ENCODE measurements at regions not wholly inside any gene's neighbourhood (a gene's known extent, or its start where the extent isn't known, plus 50 kb on each side); places are given as distances from the start of the nearest gene placed in this dataset.

DNA sequence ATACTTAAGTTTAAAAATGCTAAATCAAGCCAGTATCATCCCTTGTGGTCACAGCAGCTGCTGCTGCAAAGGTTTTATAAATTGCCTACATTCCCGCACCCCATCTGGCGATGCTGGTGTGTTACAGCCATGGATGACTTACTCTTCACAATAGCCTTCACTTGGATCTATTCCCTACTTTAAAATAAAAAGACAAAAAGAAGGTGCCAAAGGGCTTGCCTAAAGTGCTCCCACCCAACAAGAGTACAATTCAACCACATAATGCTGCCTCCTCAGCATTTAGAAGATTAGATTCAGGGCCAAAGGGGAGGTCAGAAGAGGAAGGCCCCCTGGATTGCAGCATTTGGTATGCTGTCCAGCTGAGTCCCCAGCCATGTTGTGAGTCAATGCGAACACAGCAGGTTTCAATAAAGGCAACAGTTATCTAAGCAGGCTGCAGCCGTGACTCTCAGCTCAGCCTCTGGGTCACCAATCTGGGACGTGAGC, 176.1 kb downstream of the DAD1 start:
- peak; percentile 81 for DNase-seq

DNA sequence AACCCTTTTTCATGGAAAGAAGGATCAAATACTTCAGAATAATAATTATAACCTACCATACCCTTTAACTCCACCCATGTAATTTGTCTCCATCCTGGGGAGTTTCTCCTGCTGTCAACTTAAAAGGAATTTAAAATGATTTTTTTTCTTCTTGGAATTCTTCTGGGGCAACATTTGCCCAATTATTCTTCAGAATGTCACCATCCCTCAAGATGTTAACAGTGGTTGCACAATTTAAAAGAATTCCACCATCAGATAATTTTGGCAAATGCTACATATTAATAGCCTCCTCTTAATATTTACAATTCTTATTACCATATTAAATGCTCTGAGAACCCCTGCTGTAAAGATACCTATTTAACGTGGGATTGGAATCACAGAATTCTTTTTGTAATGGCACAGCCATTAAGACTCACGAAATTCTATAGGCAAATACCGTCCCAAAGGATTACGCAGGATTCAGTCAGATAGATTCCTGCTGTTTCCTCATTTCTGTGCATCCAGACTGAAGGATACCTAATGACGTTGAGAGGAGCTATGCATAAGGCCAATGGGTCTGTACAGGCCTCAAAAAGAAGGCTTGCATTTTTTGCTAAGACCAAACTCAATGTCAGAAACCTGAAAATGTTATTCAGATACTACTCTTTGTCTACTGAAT, 177.5 kb downstream of the DAD1 start:
- no peak for DNase-seq

- DNase-seq: no peak
Observed at GRCh38 chr14:22410497-22410896, 178.5 kb downstream of the DAD1 start.

- DNase-seq: no peak
Observed at GRCh38 chr14:22409006-22409405, 180.0 kb downstream of the DAD1 start.

GRCh38 chr14:22408547-22408946, 180.5 kb downstream of the DAD1 start:
- DNase-seq: no peak

DNA sequence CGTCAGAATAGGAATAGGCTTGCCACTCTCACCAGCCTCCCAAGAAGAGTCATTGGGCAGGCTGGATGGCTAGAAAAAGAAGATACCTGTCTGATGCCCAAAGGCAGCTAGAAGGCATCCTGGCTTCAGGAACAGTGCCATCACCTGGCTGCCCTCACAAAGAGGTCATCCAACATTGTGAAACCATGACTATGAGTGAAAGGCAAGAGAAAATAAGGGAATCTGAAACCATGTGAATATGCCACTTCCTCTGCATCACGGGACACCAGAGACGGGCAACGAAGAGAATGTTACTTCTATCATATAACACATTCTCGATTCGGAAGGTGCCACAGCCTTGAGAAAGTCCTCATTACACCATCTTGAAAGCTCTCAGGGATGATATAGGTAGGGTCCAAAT, 182.0 kb downstream of the DAD1 start:
- DNase-seq: no peak

DNA sequence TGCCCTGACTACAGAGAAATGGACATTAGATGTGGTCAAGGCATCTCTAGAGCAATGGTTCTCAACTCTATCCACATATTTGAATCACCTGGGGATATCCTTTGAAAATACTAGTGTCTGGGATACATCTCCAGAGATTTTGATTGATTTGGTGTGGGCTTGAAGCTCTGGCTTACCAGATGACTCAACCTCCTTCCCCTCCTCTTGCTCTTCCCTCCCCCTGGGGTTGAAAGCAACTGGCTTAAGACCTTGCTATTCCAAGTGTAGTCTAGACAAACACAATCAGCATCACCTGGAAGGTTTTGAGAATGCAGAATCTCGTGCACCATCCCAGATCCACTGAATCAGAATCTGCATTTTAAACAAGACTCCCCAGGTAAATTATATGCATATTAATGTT, 183.8 kb downstream of the DAD1 start:
- no peak for DNase-seq

DNA sequence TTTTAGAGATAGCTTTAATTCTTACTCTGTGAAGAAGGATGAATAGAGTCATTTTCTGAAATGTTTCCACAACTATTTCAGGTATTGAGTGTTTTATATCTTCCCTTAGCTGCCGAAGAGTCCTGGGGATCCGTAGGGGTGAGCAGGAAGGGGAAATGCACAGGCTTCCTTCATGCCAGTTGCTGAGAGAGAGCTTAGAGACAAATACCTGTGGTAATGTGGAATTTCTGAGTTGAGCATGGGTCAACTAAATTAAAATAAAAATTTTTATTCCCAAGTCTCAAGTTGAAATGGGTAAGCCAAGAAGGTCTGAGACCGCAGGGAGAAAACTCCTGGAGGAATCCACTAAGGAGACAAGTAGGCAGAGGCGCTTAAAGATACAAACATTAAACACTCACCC, 185.7 kb downstream of the DAD1 start:
- peak; percentile 49 for DNase-seq

- DNase-seq: no peak
Observed at GRCh38 chr14:22400655-22401259, 188.3 kb downstream of the DAD1 start.

DNA sequence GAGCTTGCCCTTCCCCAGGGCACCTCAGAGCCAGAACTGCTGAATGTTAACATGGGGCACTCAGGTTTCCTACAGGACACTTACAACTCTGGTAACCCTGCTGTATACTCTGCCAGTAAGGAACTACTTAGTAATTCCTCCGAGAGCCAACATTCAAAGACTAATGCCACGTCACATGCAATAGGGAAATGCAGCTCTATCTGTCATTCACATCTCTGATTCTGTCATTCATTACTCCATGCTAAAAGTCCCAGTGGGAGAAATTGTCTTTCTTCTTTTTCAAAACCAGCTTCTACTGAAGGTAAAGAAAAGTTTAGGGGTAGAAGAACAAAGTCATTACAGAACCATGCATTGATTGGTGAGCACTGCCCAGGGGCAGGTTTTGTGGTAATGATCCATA, 189.2 kb downstream of the DAD1 start:
- DNase-seq: no peak

DNA sequence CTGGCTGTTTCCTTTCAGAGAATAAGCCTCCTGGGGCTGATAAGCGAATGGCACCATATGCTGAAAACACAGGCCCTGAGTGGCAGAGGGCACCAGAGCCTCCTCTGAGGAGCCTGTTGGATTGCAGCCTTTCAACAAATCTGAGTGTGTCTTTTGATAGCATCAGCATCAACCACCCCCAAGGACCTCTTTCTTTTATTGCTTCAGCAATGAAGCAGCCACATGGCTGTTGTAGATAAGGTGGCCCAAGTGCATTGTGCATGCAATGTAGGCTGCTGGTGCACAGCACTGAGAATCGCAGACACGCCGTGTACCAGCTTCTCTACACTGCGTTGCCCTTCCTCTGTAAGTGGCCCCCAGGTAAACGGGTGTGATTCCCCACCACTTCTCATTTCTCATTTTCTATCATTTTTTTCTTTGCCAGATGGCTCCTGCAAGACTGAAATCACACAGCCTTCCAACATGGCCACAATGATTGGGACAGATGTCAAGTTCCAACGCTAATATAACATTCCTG, 191.7 kb downstream of the DAD1 start:
- DNase-seq: no peak

DNA sequence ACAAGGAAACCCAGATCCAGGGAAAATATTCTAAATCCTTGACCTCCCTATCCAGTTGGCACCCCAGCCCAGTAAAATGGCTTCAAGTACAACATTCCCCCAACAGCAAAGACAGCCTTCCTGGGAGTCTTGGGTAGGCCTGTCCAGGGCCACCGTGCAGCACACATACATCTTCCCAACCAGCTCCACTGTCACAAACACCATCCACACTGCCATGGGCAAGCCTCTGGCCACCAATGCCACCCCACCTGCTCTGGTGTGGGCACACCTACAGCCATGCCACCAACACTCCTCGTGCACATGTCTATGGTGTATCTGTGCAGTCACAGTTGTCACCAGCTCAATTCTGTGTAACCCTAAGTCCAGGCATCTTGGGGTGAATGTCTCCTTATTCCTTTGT, 193.2 kb downstream of the DAD1 start:
- DNase-seq: no peak

- no peak for DNase-seq
Observed at GRCh38 chr14:22394616-22395015, 194.4 kb downstream of the DAD1 start.

DNA sequence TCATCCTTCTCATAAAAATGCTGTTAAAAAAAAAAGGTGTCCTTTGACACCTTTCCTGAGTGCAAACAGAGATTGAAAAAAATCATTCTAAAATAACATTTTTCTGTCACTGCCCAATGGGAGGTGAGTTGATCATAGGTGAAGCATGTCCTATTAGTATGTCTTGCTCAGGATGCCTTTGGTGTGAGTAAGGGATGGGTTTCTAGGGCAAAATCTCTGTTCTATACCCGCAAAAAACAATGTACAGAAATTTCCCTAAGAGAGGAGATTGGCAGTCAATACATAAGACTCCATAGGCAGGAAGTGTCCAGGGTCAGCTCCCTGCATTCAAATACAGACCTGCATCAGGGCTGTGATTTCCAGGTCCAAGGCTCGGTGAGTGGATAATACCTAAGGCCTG, 195.2 kb downstream of the DAD1 start:
- no peak for DNase-seq

DNA sequence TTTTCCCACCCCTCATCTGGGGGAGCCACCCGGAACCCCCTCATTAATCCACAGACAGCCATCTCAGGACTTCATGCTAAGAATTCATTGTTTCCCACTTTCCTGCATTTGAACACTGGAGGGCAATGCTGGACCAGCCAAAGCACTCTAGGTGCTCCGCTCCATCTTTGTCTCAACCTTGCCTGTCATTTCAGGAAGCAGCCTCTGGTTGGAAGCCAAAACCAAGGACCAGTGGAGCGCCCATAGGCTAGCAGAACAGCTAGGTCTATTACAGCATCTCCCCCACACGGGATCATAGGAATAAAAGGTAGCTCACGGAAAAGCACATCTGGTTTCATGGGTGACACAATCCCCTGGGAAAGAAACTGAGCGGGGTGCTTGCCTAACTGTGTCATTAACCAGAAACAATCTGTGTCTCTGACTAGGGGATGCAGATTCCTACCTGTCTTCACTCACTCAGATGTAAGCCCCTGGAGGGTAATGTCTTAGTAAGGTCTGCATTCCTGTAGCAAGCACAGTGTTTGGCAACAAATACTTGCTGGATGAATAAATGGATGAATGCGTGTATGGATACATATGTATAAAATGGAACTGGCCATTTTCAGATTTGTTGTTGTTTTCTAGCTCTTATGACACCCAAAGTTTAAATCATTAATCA, 197.0 kb downstream of the DAD1 start:
- DNase-seq: peak; percentile 76

DNA sequence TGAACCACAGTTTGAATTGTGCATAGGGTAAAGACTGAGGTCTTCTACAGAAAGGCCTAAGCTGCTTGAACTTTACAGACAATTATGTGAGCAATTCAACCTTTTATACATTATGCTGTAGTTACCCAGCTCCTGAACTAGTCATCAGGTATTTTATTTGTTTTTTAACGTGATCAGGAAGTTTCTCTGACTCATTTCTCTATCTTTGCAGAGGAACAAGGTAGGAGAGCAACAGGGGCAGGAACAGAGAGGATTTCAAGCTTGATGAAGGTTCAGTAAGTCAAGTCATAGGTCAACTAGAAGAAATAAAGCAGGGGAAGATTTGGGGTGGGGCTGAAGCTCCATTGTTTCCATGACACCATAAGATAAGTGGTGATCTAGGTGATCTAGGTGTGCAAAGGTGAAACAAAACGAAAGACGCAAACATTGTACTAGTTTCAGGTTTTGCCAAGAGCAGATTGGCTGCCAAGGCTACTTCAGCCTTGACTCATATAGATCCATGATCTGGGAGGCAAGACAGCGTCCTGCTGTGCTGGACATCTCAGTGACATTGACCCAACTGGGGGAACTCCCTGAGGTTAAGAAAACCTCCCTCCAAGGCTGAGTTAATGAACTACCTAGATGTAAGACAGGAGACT, 198.1 kb downstream of the DAD1 start:
- no peak for DNase-seq

DNA sequence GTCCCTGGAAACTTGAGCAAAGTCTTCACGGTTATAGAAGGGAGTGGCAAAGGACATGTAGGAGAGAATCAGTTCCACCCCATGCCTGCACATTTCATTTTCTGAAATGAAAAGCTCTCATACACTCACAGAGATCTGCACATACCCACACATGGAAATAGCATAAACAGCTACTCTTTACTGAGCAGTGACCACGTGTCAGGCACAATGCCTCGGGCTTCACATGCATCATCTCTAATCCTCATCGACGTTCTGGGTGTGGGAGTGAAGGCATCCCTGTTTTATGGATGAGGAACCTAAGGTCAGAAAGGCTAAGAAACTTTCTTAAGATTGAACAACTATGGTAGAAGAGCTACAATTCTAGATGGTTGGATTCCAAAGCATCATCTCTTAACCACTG, 198.8 kb downstream of the DAD1 start:
- DNase-seq: no peak

GRCh38 chr14:22388669-22389595, 200.1 kb downstream of the DAD1 start:
- DNase-seq: peak; percentile 88

DNA sequence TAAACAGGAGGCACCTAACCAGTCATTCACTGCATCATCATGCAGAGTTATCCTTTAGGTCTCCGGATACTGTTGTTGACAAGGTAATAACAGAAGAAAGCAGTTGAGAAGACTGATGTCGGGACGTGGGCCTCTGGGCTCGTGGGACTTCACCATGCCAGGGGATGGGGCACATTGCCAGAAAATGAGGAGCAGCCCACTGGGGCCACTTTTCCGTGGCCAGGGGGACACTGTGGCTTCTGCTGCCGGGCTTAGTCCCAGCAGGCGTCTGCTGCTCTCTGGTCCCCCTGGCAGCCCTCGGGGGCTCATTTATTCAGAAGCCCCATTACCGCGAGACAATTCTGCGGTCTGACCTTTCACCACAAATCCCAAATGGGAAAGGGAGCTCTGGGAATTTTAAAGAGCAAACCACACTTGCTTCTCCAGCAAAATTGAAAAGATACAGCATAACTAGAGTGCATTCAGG, 201.2 kb downstream of the DAD1 start:
- DNase-seq: peak; percentile 22

GRCh38 chr14:22386924-22387775, 201.9 kb downstream of the DAD1 start:
- peak; percentile 77 for DNase-seq

DNA sequence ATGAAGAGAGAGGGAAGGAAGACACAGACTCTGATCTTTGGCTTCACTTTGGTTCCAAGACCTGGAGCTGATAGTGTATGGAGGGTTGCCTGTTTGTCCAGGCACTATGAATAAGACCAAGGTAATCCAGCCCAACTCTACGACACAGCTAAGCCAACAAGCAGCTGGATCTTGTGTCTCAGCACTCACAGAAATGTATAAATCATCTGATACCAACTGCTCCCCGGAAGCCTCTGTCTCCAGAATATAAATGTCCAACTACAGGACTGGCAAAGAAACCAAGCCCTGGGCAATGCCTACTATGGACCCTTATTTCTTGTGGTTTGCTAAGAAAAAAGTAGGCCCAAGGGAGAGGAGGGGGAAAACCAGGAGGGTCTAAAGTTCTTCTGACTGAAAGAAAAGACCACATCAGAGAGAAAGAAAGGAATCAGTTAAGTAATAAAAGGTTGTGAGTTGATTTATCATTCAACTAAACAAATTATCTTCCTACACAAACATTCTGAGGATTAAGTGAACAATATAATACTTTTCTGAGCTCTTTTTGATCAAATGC, 204.0 kb downstream of the DAD1 start:
- no peak for DNase-seq

Measured in fibroblast of skin of abdomen (primary cell).